ENCODE measurements at regions not wholly inside any gene's neighbourhood (a gene's known extent, or its start where the extent isn't known, plus 50 kb on each side); places are given as distances from the start of the nearest gene placed in this dataset.

DNA sequence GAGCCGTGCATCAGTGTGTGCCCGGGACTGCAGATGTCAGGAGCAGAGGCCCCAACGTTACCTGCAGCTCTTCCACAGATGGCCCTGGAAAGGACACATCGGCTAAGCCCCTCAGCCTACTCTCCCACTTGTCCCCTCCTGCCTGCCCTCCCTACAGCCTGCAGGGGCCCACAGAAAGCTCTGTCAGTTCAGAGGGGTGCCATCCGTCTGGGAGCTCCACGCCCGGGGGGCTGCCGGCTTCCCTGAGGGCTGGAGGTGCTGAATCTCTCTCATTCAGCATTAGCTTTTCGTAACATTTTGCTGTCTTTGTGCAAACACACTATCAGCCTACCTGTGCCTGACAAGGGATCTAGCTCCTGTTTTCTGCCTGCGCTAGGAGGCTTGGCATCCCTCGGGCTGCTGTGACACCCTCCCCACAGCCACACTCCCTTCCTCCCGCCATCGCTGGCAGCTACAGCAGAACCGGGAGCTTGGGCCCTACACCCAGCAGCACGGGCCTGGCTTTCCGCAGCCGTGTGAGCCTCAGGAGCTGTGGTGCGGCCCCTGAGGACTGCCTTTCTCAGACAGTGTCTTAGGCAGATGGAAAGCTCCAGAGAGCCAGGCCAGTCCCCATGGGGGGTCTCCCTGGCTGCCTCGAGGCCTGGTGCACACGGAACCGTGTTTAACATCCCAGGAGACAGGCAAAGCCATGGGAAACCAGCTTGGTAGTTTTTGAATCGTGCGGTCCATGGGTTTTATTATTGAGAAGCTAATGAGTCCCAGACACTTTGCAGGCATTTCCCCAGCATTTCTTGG lies 198.3 kb upstream of the B3GAT1 start:
- no peak overlapping the region for H2AK5ac ChIP-seq (ENCODE audit: insufficient read length, low read length)
- no peak overlapping the region for H3K4ac ChIP-seq (ENCODE audit: low read depth, low read length)
- no peaks in the 10 kb centered on the region for H3K79me1 ChIP-seq (ENCODE audit: insufficient read depth, low read depth, low read length, poor library complexity, severe bottlenecking)
- peaks cover 33% of the 10 kb centered on the region for H3K27me3 Mint-ChIP-seq (ENCODE audit: low read depth)
- H4K5ac ChIP-seq (ENCODE audit: insufficient read length, low read depth, low read length) = no peak overlapping the region
- H3K18ac ChIP-seq (ENCODE audit: insufficient read length, low read depth, low read length) = no peak overlapping the region
- no peak overlapping the region for H2BK20ac ChIP-seq (ENCODE audit: low read depth, low read length, poor library complexity, severe bottlenecking)
- WGBS (ENCODE audit: extremely low coverage, insufficient read length, low lambda C conversion rate) = no CpG with 5 or more reads among the region's 23 CpGs
- peaks cover 0 to 4% of the 10 kb centered on the region in 2 experiments; a peak in 1 of 5 replicates for H3K9me3 Mint-ChIP-seq
- DNase-seq = no peak
- H3K23ac ChIP-seq (ENCODE audit: insufficient read length, low read depth, low read length) = no peak overlapping the region
- H3K27me3 ChIP-seq (ENCODE audit: insufficient read depth, low read length) = no peaks in the 10 kb centered on the region
- H2BK120ac ChIP-seq (ENCODE audit: low read depth, low read length, poor library complexity, severe bottlenecking) = no peak overlapping the region
- no peak overlapping the region for H3K27ac Mint-ChIP-seq
- no peaks in the 10 kb centered on the region for H3K23me2 ChIP-seq (ENCODE audit: insufficient read length, low read depth, low read length, poor library complexity, severe bottlenecking)
- H4K20me1 ChIP-seq (ENCODE audit: control insufficient read depth, insufficient read depth, insufficient read length) = no peaks in the 10 kb centered on the region
- no peak overlapping the region for H3K56ac ChIP-seq (ENCODE audit: insufficient read length, low read depth, low read length)
- no peak overlapping the region for H2BK12ac ChIP-seq (ENCODE audit: insufficient read length, low read depth, low read length)
- H3K4me1 Mint-ChIP-seq = peaks cover 9 to 21% of the 10 kb centered on the region in 2 experiments
- H3K9ac ChIP-seq (ENCODE audit: extremely low read depth, insufficient read length, low read length) = no peak overlapping the region
- H3K79me2 ChIP-seq (ENCODE audit: insufficient read depth, low read length) = no peaks in the 10 kb centered on the region
- H2BK5ac ChIP-seq (ENCODE audit: insufficient read length, low read length) = no peak overlapping the region
- H3K9me3 ChIP-seq (ENCODE audit: control insufficient read depth, low read depth, low read length) = no peaks in the 10 kb centered on the region
- no peak overlapping the region for H4K8ac ChIP-seq (replicated peaks; ENCODE audit: insufficient read length, low read depth, low read length)
- no peak overlapping the region for H3K4me2 ChIP-seq (ENCODE audit: insufficient read depth, insufficient read length, low read length)
- no peak overlapping the region for H2AFZ ChIP-seq (ENCODE audit: low read length)
- no peak for TF ChIP-seq CTCF (conservative IDR thresholded peaks at IDR 0.05)
- H3K14ac ChIP-seq (ENCODE audit: insufficient read depth, low read length) = no peak overlapping the region; the same call in 1 of the 2 replicates
- H3K27ac ChIP-seq (ENCODE audit: insufficient read length, low read depth, low read length) = no peak overlapping the region
- no peaks in the 10 kb centered on the region for H3K4me1 ChIP-seq (ENCODE audit: insufficient read depth, low read length)
- no peak overlapping the region for H3K4me3 Mint-ChIP-seq
- no peak overlapping the region for H2BK15ac ChIP-seq (ENCODE audit: low read depth, low read length)
- H3K36me3 Mint-ChIP-seq (ENCODE audit: insufficient read depth in 1 of 3, low read depth in 3 of 3) = no peaks in the 10 kb centered on the region
- no peak overlapping the region for H3T11ph ChIP-seq (ENCODE audit: low read length)
- no peak overlapping the region for H4K91ac ChIP-seq (ENCODE audit: insufficient read length, low read depth, low read length)
